OCI-LY7 (cell line): ENCODE measurements at regions not wholly inside any gene's neighbourhood (a gene's known extent, or its start where the extent isn't known, plus 50 kb on each side); places are given as distances from the start of the nearest gene placed in this dataset.

Experiments used
- BruUV-seq: library from RNA; stranded (reverse); fragments of 400-500 nt; replicated peaks from 2 replicates; lab custom pipeline; 2021; lab: Mats Ljungman, UMichigan
- CTCF ChIA-PET: fragments of 300-600 bp; sonication (Branson Sonifier 250); formaldehyde crosslinking; loops from one replicate; lab custom pipeline; 2022; ENCODE audit warnings: antibody characterized with exemption; ENCODE audit not compliant: unreplicated experiment; lab: Charles Lee
- POLR2A ChIA-PET: fragments of 300-600 bp; sonication (Branson Sonifier 250); formaldehyde crosslinking; loops from one replicate; lab custom pipeline; 2022; ENCODE audit warnings: antibody characterized with exemption; lab: Charles Lee
- DNase-seq: peaks from one replicate; pipeline ENCODE4 v3.0.0-alpha.2; 2015; ENCODE audit warnings: low spot score
- H2AFZ ChIP-seq: fragments of 200-600 bp; sonication (generic), shearing (Covaris generic); 2 replicates; pipeline ENCODE4 v1.6.1; 2014; ENCODE audit warnings: mild to moderate bottlenecking, antibody characterized with exemption, low read length, moderate library complexity
- H3K27ac ChIP-seq: fragments of 200-600 bp; sonication (generic); 2 replicates; pipeline ENCODE4 v1.5.1; 2014; ENCODE audit warnings: mixed run types, low read depth, mild to moderate bottlenecking, moderate library complexity, low read length, inconsistent platforms; ENCODE audit not compliant: poor library complexity, severe bottlenecking
- H3K36me3 ChIP-seq: fragments of 200-600 bp; sonication (generic); 2 replicates; pipeline ENCODE4 v1.6.1; 2014; ENCODE audit warnings: mild to moderate bottlenecking, antibody characterized with exemption, low read length, moderate library complexity, mixed read lengths; ENCODE audit not compliant: insufficient read depth
- H3K4me1 ChIP-seq: fragments of 200-600 bp; sonication (generic); 2 replicates; pipeline ENCODE4 v1.5.1; 2014; ENCODE audit warnings: mild to moderate bottlenecking, low read length; ENCODE audit not compliant: insufficient read depth, poor library complexity, severe bottlenecking
- H3K4me2 ChIP-seq: fragments of 200-600 bp; sonication (generic); 2 replicates; pipeline ENCODE4 v1.6.1; 2014; ENCODE audit warnings: mild to moderate bottlenecking, low read length
- H3K4me3 ChIP-seq: fragments of 200-600 bp; sonication (generic); 2 replicates; pipeline ENCODE4 v1.5.1; 2014; ENCODE audit warnings: mild to moderate bottlenecking, low read depth, low read length; ENCODE audit not compliant: poor library complexity, severe bottlenecking
- H3K79me2 ChIP-seq: fragments of 200-600 bp; sonication (generic); 2 replicates; pipeline ENCODE4 v1.6.1; 2016; ENCODE audit warnings: low read depth, mild to moderate bottlenecking, low read length, moderate library complexity, mixed read lengths; ENCODE audit not compliant: insufficient read depth
- H3K9me2 ChIP-seq: fragments of 200-600 bp; sonication (generic); 2 replicates; pipeline ENCODE4 v1.6.1; 2016; ENCODE audit warnings: mild to moderate bottlenecking, low read length, mixed read lengths; ENCODE audit not compliant: insufficient read depth
- H3K9me3 ChIP-seq: fragments of 200-600 bp; sonication (generic); 2 replicates; pipeline ENCODE4 v1.6.1; 2014; ENCODE audit warnings: mild to moderate bottlenecking, mixed run types, low read length, mixed read lengths
- H4K20me1 ChIP-seq: fragments of 200-600 bp; sonication (generic); 2 replicates; pipeline ENCODE4 v1.6.1; 2014; ENCODE audit warnings: mild to moderate bottlenecking, antibody characterized with exemption, low read length, moderate library complexity, mixed read lengths; ENCODE audit not compliant: insufficient read depth
- CTCF ChIP-seq: fragments of 200-600 bp; sonication (generic); conservative IDR thresholded peaks from 2 replicates; pipeline ENCODE4 v1.5.1; 2014; ENCODE audit warnings: mild to moderate bottlenecking, antibody characterized with exemption, low read length, moderate library complexity, mixed read lengths
- EZH2phosphoT487 ChIP-seq: fragments of 200-600 bp; sonication (generic); IDR thresholded peaks from 2 replicates; pipeline ENCODE4 v1.6.1; 2018; ENCODE audit warnings: low read depth, borderline replicate concordance, mild to moderate bottlenecking, mixed run types, antibody characterized with exemption, low read length, moderate library complexity, mixed read lengths
- intact Hi-C: fragments of 100-400 bp; cut with micrococcal nuclease; formaldehyde crosslinking; loops from one replicate; pipeline ENCODE4 v1.10.0; 2022; ENCODE audit not compliant: unreplicated experiment

- no peaks in the 10 kb centered on the region for H3K4me1 ChIP-seq
- DNase-seq = no peak
- no peaks in the 10 kb centered on the region for H3K9me3 ChIP-seq
- intact Hi-C loops = no loop called here
- ChIA-PET POLR2A (no interaction called here), CTCF (no interaction called here)
- H3K4me2 ChIP-seq = no peak overlapping the region
- no peak for TF ChIP-seq EZH2phosphoT487
- no peak for TF ChIP-seq CTCF
- H4K20me1 ChIP-seq = no peaks in the 10 kb centered on the region
- H3K9me2 ChIP-seq = no peaks in the 10 kb centered on the region
- no peaks in the 10 kb centered on the region for H3K36me3 ChIP-seq
- no TSS peak for BruUV-seq
- H3K27ac ChIP-seq = no peak overlapping the region
- no peak overlapping the region for H3K4me3 ChIP-seq
- H3K79me2 ChIP-seq = no peaks in the 10 kb centered on the region
- no peak overlapping the region for H2AFZ ChIP-seq
Observed at GRCh38 chr1:98048751-98049325, 128.0 kb upstream of the DPYD start.

- POLR2A ChIA-PET = interaction anchor here (1.2 kb wide), 1 partner anchor 228 kb away, joined by 4 read pairs; no protein-coding TSS in a partner anchor
Observed at GRCh38 chr1:98048244-98048643, 127.4 kb upstream of the DPYD start.

More at GRCh38 chr1:98048244-98048643, 127.4 kb upstream of the DPYD start:
- H3K4me3 ChIP-seq = no peak overlapping the region
- intact Hi-C loops = no loop called here
- H3K9me2 ChIP-seq = no peaks in the 10 kb centered on the region
- peak; percentile 1 for DNase-seq
- H3K4me1 ChIP-seq = no peaks in the 10 kb centered on the region
- BruUV-seq = no TSS peak
- H3K36me3 ChIP-seq = no peaks in the 10 kb centered on the region
- TF ChIP-seq EZH2phosphoT487 = no peak
- TF ChIP-seq CTCF = no peak
- H2AFZ ChIP-seq = no peak overlapping the region
- no peaks in the 10 kb centered on the region for H3K9me3 ChIP-seq
- no peak overlapping the region for H3K4me2 ChIP-seq
- H3K27ac ChIP-seq = no peak overlapping the region
- CTCF ChIA-PET = no interaction called here
- no peaks in the 10 kb centered on the region for H3K79me2 ChIP-seq
- no peaks in the 10 kb centered on the region for H4K20me1 ChIP-seq
